IPS-18a (cell line): ENCODE measurements at regions not wholly inside any gene's neighbourhood (a gene's known extent, or its start where the extent isn't known, plus 50 kb on each side); places are given as distances from the start of the nearest gene placed in this dataset.

Experiments used
- H3K27ac ChIP-seq: one replicate; pipeline ENCODE4 v1.5.1; 2013; ENCODE audit warnings: low read length
- H3K27me3 ChIP-seq: one replicate; pipeline ENCODE4 v1.6.1; 2013; ENCODE audit warnings: mild to moderate bottlenecking, low read length; ENCODE audit not compliant: control insufficient read depth, insufficient read depth
- H3K36me3 ChIP-seq: one replicate; pipeline ENCODE4 v1.6.1; 2013; ENCODE audit warnings: low read depth, low read length; ENCODE audit not compliant: control insufficient read depth
- H3K4me1 ChIP-seq: one replicate; pipeline ENCODE4 v1.6.1; 2013; ENCODE audit warnings: low read depth, low read length; ENCODE audit not compliant: control insufficient read depth
- H3K4me3 ChIP-seq: one replicate; pipeline ENCODE4 v1.5.1; 2013; ENCODE audit warnings: low read length
- H3K9ac ChIP-seq: one replicate; pipeline ENCODE4 v1.6.1; 2013; ENCODE audit warnings: mild to moderate bottlenecking, low read length, moderate library complexity
- H3K9me3 ChIP-seq: one replicate; pipeline ENCODE4 v1.6.1; 2013; ENCODE audit warnings: low read depth, low read length; ENCODE audit not compliant: control insufficient read depth

GRCh38 chr1:14120895-14121294, 420.9 kb downstream of the PRDM2 start:
- H3K4me1 ChIP-seq, result no peaks in the 10 kb centered on the region
- H3K9ac ChIP-seq, result no peak overlapping the region
- H3K36me3 ChIP-seq, result no peaks in the 10 kb centered on the region
- H3K4me3 ChIP-seq, result no peak overlapping the region
- H3K27ac ChIP-seq, result no peak overlapping the region
- no peaks in the 10 kb centered on the region for H3K9me3 ChIP-seq
- no peaks in the 10 kb centered on the region for H3K27me3 ChIP-seq

- no peaks in the 10 kb centered on the region for H3K36me3 ChIP-seq
- no peaks in the 10 kb centered on the region for H3K27me3 ChIP-seq
- no peak overlapping the region for H3K4me3 ChIP-seq
- no peaks in the 10 kb centered on the region for H3K9me3 ChIP-seq
- no peak overlapping the region for H3K9ac ChIP-seq
- no peaks in the 10 kb centered on the region for H3K4me1 ChIP-seq
- no peak overlapping the region for H3K27ac ChIP-seq
These were observed 428.1 kb downstream of the PRDM2 start for GRCh38 chr1:14128096-14128495.

GRCh38 chr1:14129009-14129408, 429.0 kb downstream of the PRDM2 start:
- no peak overlapping the region for H3K9ac ChIP-seq
- H3K36me3 ChIP-seq, result no peaks in the 10 kb centered on the region
- H3K4me1 ChIP-seq, result no peaks in the 10 kb centered on the region
- no peak overlapping the region for H3K4me3 ChIP-seq
- no peaks in the 10 kb centered on the region for H3K9me3 ChIP-seq
- H3K27me3 ChIP-seq, result no peaks in the 10 kb centered on the region
- no peak overlapping the region for H3K27ac ChIP-seq

GRCh38 chr1:14135070-14135469, 435.1 kb downstream of the PRDM2 start:
- H3K4me1 ChIP-seq, result peaks cover 11% of the 10 kb centered on the region

GRCh38 chr1:14136152-14136763, 436.3 kb downstream of the PRDM2 start:
- no peak overlapping the region for H3K27ac ChIP-seq
- H3K4me3 ChIP-seq, result no peak overlapping the region
- H3K4me1 ChIP-seq, result peaks cover 11% of the 10 kb centered on the region
- H3K9ac ChIP-seq, result no peak overlapping the region
- H3K27me3 ChIP-seq, result no peaks in the 10 kb centered on the region
- H3K9me3 ChIP-seq, result no peaks in the 10 kb centered on the region
- H3K36me3 ChIP-seq, result no peaks in the 10 kb centered on the region

More at GRCh38 chr1:14135070-14135469, 435.1 kb downstream of the PRDM2 start:
- H3K4me3 ChIP-seq, result no peak overlapping the region
- no peaks in the 10 kb centered on the region for H3K36me3 ChIP-seq
- no peaks in the 10 kb centered on the region for H3K27me3 ChIP-seq
- H3K9me3 ChIP-seq, result no peaks in the 10 kb centered on the region
- no peak overlapping the region for H3K27ac ChIP-seq
- H3K9ac ChIP-seq, result no peak overlapping the region

GRCh38 chr1:14136881-14137280, 436.9 kb downstream of the PRDM2 start:
- no peak overlapping the region for H3K9ac ChIP-seq
- no peak overlapping the region for H3K27ac ChIP-seq
- no peaks in the 10 kb centered on the region for H3K36me3 ChIP-seq
- H3K4me3 ChIP-seq, result no peak overlapping the region
- H3K27me3 ChIP-seq, result no peaks in the 10 kb centered on the region
- H3K4me1 ChIP-seq, result peaks cover 11% of the 10 kb centered on the region
- H3K9me3 ChIP-seq, result no peaks in the 10 kb centered on the region

GRCh38 chr1:14137411-14138134, 437.6 kb downstream of the PRDM2 start:
- Histone ChIP-seq H3K27ac (no peak overlapping the region), H3K9ac (no peak overlapping the region), H3K36me3 (no peaks in the 10 kb centered on the region), H3K4me1 (peaks cover 11% of the 10 kb centered on the region), H3K4me3 (no peak overlapping the region), H3K9me3 (no peaks in the 10 kb centered on the region), H3K27me3 (no peaks in the 10 kb centered on the region)

- no peaks in the 10 kb centered on the region for H3K27me3 ChIP-seq
- peaks cover 11% of the 10 kb centered on the region for H3K4me1 ChIP-seq
- H3K36me3 ChIP-seq, result no peaks in the 10 kb centered on the region
- H3K4me3 ChIP-seq, result no peak overlapping the region
- no peak overlapping the region for H3K9ac ChIP-seq
- H3K9me3 ChIP-seq, result no peaks in the 10 kb centered on the region
- no peak overlapping the region for H3K27ac ChIP-seq
These were observed 438.1 kb downstream of the PRDM2 start for GRCh38 chr1:14138135-14138506.

- Histone ChIP-seq H3K4me3 (no peak overlapping the region), H3K4me1 (peaks cover 11% of the 10 kb centered on the region), H3K36me3 (no peaks in the 10 kb centered on the region), H3K27me3 (no peaks in the 10 kb centered on the region), H3K27ac (no peak overlapping the region), H3K9me3 (no peaks in the 10 kb centered on the region), H3K9ac (no peak overlapping the region)
These were observed 438.7 kb downstream of the PRDM2 start for GRCh38 chr1:14138687-14139086.

GRCh38 chr1:14140831-14141401, 440.9 kb downstream of the PRDM2 start:
- no peak overlapping the region for H3K9ac ChIP-seq
- no peaks in the 10 kb centered on the region for H3K36me3 ChIP-seq
- H3K27me3 ChIP-seq, result no peaks in the 10 kb centered on the region
- no peak overlapping the region for H3K4me3 ChIP-seq
- no peaks in the 10 kb centered on the region for H3K9me3 ChIP-seq
- peaks cover 9% of the 10 kb centered on the region for H3K4me1 ChIP-seq
- H3K27ac ChIP-seq, result no peak overlapping the region

- Histone ChIP-seq H3K9ac (no peak overlapping the region), H3K36me3 (no peaks in the 10 kb centered on the region), H3K27ac (no peak overlapping the region), H3K9me3 (no peaks in the 10 kb centered on the region), H3K27me3 (no peaks in the 10 kb centered on the region), H3K4me1 (peaks cover 1% of the 10 kb centered on the region), H3K4me3 (no peak overlapping the region)
These were observed 441.7 kb downstream of the PRDM2 start for GRCh38 chr1:14141656-14142055.
